Pons (tissue), 1 donor: ENCODE measurements at regions not wholly inside any gene's neighbourhood (a gene's known extent, or its start where the extent isn't known, plus 50 kb on each side); places are given as distances from the start of the nearest gene placed in this dataset.
"Not testable (repeated sequence)": the region's sequence is repeated elsewhere in the genome, so short reads cannot be mapped to it uniquely, and the experiment has no call there.

Source experiments
- DNase-seq: peaks from one replicate; pipeline ENCODE4 v3.0.0-alpha.2; 2016; ENCODE audit warnings: low spot score

DNA sequence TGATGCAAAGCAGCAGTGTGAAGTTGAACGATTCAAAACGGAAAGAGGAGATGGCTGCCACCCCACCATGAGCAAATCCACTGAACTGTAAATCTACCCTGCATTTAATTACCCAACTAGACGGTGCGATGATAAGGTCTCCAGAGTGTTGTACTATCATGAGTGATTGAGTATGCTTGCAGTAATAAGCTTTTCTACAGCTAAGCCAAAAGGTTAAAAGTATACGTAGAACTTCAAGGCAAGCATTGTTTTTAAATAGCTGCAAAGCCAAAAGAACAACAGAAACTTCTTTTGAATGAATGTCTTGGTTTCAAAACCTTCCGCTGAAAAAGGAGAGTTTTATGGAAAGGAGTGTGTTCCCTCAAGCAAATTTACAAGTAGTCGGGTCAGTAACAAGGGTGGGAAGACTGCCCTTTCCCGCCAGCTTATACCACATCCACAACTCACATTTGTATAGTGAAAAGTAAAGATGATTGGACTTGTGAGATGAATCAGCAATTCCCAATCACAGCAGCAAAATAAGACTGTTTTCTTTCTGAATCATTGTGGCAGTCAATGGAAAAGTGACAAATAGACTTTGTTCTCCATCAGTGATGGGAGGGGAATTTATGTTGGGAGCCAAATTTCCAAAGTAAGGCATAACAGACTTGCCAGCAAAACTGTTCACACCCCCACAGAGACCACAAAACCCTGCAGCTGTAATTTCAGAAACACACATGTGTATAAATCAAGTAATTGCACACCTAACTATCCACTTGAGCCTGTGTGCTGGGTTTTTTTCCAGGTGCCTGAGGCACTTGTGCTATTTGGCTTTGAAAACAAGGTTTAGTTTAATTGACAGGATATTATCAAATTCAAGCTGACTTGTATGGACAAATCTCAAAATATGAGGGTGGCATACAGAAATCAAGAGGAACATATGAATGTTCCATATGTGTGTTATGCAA lies 407.7 kb upstream of the GRAMD2B start:
- peak; percentile 69 for DNase-seq

DNA sequence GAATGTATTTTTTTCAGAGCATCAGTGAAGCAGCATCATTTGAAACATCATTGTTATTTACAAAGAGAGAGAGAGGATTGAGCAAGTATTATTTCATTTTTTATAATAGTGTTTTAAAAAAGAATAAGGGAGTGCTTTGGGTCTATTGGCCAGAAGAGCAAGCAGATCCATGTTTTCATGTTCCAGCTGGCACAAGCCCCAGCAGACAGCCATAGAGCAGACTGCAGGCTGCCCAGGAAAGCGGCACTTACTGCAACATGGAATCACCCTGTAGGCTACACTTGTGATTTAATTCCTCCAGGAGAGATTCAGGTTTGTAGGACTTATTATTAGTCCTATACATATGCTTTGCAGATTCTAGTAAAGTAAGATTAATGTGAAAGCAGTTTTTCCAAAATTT lies 407.0 kb upstream of the GRAMD2B start:
- peak; percentile 54 for DNase-seq

DNA sequence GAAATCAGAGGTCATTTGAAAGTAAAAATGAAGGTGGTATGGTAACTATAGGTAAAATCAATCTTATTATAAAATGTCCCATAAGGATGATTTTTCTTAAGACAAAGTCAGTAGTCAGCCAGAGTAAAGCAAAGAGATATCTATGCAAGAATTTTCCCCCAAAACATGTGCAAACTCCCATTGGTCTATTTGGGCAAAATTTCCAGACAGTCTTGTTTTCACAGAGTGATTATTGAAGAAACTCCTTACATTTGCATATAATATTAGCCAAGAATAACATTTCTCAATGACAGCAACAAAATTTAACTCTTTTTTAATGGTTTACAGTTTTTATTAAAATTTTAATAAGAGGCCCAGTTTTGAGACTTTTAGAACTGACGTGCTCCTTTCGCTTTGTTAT lies 406.1 kb upstream of the GRAMD2B start:
- no peak for DNase-seq

DNA sequence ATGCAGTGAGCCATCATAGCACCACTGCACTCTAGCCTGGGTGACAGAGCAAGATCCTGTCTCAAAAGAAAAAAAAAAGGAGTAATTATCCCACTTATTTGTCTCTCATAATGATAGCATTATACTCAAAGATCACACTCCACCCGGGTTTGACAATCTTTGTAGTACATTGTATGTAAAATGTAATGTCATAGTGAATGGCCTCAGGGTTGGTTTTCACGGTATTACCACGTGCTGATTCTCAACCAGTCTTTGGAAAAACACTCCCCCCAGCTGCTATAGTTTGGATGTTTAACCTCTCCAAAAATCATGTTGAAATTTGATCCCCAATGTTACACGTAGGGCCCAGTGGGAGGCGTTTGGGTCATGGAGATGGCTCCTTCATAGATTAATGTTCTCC lies 402.4 kb upstream of the GRAMD2B start:
- no peak for DNase-seq

DNA sequence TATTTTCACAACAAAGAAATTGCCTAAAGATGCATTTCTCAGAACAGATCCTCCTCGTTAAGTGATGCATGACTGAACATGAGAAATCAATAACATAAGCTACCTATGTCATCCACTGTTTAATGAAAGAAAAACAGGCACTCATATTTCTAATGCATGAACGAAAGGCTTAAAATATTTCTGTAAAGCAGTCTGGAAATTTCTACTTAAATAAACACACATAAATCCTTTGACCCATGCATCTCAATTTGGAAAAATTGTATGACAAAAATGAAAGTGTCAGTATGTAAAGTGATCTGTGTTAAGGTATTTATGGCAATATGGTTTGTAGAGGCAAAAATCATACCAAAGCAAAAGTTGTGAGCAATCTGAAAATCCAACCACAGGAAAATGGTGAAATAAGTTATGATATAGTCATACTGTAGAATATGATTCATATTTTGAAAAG lies 399.2 kb upstream of the GRAMD2B start:
- DNase-seq = no peak

DNA sequence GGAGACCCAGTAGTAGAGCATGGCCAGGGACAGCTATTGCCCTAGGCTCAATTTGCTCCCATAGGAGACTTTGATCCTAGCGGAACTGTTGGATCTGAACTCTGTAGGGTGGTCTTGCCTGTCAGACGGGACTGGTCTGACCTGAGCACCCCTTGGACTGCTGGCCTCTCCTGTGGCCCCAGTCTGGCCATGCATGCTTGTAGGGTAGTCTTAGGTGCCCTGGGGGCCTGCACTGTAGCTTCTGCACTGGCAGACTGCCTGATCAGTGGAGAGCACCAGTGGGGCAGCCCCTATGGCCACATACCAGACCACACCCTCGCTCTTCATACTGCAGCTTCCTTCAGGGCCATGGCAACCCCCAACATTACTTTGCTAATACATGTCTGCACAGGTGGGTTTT lies 396.1 kb upstream of the GRAMD2B start:
- DNase-seq = no peak

DNA sequence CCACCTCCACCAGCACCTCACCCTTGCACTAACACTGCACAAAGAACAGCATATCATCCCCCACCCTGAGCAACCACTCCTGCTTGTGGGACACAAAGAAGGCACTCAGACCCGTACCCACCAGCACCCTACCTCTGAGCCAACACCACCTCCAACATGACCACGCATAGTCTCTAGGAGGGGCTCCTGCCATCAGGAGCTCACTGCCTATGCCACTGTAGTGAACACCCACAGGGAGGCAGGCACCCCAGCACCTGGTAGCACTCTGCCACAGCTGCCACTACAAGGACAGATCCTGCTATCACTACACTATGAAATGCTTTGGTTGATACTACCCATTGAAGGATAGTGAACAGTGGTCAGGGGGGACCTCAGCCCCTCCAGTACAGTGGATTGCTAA lies 395.6 kb upstream of the GRAMD2B start:
- no peak for DNase-seq

DNA sequence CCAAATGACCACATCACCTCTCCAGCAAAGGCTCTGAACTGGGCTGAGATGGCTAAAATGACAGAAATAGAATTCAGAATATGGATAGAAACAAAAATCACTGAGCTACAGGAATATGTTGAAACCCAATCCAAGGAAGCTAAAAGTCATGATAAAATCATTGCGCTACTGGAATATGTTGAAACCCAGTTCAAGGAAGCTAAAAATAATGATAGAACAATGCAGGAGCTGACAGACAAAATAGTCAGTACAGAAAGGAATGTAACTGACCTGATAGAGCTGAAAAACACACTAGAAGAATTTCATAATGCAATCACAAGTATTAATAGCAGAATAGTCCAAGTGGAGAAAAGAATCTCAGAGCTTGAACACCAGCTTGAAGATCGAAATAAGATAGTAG lies 394.9 kb upstream of the GRAMD2B start:
- DNase-seq = no peak

DNA sequence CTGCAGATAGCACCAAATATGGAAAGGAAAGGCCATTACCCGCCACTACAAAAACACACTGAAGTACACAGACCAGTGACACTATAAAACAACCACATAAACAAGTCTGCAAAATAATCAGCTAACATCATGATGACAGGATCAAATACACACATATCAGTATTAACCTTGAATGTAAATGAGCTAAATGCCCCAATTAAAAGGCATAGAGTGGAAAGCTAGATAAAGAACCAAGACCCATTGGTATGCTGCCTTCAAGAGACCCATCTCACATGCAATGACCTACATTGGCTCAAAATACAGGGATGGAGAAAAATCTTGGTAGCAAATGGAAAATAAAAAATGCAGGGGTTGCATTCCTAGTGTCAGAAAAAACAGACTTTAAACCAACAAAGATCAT lies 393.9 kb upstream of the GRAMD2B start:
- DNase-seq = not testable (repeated sequence)

DNA sequence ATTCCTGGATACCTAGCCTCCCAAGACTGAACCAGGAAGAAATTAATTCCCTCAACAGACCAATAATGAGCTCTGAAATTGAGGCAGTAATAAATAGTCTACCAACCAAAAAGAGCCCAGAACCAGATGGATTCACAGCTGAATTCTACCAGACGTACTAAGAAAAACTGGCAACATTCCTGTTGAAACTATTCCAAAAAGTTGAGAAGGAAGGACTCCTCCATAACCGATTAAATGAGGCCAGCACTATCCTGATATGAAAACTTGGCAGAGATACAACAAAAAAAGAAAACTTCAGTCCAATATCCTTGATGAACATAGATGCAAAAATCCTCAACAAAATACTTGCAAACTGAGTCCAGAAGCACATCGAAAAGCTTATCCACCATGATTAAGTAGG lies 392.5 kb upstream of the GRAMD2B start:
- no peak for DNase-seq

DNA sequence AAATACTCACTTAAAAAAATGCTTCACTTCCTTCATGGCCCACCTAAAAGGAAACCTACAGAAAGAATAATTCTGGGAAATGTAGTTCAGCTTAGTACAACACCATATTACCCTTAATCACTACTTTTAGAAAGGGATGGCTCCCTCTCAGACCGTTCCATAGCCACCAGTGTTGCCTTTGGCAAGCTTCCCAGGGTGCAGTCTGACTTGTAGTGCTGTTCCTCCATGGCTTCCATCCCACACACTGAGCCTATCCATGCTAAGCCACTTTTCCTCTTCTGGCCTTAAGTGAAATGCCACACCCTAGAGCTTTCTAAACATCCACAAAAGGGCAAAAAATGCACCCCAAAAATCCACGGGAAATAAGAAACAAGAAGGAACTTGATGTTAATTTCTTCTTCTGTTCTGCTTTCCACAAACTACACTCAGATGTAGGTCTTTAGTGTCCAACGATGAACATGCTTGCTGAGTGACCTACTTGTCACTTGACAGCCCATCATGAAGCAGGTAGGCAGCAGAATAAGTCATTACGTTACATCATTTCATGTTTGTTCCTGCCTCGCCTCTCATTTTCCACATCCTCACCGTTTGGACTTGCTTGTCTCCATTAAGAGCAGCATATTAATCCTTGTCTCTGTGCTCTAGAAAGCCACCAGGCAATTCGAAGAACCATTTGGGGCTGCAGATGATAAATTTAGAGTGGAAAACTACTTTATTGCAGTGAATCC lies 391.1 kb upstream of the GRAMD2B start:
- DNase-seq = no peak

DNA sequence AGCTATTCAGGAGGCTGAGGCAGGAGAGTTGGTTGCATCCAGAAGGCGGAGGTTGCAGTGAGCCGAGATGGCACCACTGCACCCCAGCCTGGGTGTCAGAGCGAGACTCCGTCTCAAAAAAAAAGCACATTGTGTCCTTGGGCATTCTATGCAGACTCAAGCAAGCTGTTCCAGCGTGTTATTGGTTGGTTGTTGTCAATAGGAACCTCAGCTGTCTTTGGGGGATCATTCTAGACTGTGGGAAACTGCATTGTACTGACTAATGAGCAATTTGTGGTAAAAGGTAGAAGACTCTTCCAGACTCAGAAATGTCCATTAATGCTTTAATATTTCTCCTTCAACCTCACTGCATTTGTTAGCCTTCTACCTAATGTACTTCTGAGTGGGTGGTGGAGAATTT lies 379.5 kb upstream of the GRAMD2B start:
- DNase-seq = no peak

DNA sequence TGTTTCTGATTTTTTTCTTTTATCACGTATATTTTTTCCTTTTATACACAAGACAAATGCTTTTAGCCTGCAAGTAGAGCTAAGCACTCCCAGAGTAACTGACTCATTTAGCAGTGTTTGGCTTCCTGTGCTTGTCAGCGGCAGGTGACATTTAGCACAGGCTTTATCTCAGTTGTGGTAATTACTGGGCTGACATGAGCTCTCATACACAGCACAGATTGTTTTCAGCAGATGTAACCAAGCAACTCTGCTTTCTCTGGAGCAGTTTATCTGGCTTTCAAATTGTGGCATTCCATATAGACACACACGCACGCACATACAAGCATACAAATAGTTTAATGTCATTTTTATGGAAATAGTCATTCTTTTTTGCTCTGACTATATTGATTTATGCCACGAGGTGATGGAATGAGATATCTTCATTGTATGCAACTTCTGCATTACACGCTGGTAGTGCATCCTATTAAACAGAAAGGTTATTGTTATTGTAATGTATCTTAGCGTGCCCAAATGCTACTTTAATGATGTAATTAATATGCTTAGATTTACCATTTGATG lies 379.0 kb upstream of the GRAMD2B start:
- no peak for DNase-seq

DNA sequence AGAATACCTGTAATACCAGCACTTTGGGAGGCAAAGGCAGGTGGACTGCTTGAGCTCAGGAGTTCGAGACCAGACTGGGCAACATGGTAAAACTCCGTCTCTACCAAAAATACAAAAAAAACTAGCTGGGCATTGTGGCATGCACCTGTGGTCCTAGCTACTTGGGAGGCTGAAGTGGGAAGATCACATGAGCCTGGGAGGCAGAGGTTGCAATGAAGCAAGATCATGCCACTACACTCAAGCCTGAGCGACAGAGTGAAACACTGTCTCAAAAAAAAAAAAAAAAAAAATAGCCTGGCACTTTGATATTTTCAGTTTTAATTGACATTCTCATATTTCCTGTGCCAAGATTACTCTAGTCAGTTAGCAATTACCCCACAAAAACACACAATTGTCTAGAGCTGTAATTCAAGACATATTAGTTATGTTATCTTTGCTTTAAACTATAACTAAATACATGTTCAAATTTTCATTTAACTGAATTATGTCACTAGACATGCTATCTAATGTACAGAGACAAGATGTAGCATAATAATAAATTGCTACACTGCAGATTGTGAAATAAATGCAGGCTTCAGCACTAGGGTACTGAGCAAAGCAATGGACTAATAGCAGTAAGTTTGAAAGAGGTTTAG lies 378.2 kb upstream of the GRAMD2B start:
- no peak for DNase-seq

DNA sequence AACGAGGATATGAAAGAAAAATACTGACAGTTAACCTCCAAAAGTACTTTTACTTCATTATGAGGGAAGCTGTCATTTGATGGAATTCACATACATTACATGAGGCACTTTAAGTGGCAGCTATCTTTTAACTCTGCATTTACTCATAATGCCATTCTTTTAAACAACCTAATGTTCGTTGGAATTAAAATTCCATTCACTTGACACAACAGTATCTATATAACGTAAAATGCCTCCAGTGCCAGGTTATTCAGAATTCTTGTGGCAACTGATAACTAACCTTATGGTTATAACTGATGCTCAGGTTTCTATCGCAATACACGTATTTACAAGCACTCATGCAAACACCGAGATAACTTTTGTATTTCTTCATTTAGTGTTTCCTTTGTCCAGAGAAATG lies 376.9 kb upstream of the GRAMD2B start:
- DNase-seq = no peak

DNA sequence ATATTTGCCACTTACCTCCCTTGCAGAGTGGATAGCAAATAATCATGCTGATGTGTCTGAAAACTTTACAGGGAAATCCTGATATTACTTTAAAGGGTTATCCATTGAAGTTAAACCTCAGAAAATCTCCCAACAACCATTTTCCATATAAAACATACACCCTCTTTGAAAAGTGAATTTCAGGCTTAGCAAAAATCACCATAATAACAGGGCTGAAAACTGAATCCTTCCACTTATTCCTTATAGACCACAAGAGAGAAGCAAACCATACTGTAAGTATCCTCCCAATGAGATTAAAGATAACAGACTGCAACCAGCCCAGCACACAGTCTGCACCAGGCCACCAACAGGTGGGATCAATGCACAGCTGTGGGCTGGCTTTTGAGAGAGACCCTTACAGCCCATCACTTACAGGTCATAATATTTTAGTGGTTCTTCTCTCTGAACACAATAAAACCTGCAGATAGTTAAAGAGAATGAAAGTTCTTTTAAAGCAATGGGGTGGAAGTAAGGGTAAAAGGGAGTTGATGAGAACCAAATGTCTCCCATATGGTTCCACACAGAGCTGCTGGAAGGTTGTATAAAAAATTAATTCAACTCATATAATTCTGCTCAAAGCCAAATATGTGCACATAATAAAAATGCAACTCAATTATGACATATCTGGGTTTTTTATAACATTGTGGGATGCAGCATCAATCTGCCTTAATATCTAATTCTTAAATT lies 376.2 kb upstream of the GRAMD2B start:
- DNase-seq = no peak

DNA sequence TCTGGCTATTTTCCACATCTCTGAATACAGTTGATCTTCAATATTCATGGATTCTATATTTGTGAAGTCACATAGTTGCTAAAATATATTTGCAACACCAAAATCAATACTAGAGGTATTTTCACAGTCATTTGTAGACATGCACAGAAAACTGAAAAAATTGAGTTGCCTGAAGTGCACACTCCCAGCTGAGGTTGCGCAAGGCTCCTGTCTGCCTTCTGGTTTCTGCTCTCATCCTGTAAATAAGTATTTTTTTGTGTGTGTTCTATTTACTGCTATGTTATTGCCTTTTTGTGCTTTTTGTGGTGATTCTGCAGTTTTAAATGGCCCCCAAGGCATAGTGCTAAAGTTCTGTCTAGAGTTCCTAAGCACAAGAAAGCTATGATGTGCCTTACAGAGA lies 371.1 kb upstream of the GRAMD2B start:
- no peak for DNase-seq

DNA sequence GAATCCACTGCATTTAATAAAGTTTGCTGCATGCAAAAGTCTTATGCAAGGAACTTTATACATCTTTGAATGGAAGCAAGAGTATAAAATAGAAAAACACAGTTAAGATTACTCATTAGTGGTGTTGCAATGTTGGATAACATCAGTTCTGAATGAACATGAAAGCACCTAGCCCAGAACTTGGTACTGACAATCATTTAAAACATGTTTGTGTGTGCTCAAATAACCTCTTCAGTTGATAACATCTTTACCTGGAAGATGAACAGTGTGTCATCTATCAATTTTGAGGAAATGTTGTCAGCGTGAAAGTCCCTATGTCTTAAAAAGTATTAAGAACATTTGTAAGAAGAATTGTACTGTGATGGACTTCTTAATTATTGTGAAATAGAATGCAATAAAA lies 370.4 kb upstream of the GRAMD2B start:
- DNase-seq = no peak

DNA sequence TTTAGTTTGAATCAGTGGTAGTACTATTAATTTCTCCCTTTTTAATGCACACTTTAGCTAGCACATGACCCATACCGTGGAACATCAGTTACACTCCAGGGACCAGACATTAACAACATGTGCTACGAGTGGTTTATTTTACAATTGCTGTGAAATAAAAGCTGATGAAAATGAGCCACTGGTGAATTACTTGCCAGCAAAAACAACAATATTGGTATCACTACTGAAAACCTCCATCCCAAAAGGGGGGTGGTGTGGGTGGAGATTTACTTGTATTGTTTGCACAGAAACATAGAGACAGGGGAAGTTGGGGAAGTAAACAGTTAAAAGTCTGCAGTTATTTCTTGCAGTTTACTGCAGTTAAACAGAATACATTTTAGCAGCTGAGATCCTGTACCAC lies 369.6 kb upstream of the GRAMD2B start:
- no peak for DNase-seq

DNA sequence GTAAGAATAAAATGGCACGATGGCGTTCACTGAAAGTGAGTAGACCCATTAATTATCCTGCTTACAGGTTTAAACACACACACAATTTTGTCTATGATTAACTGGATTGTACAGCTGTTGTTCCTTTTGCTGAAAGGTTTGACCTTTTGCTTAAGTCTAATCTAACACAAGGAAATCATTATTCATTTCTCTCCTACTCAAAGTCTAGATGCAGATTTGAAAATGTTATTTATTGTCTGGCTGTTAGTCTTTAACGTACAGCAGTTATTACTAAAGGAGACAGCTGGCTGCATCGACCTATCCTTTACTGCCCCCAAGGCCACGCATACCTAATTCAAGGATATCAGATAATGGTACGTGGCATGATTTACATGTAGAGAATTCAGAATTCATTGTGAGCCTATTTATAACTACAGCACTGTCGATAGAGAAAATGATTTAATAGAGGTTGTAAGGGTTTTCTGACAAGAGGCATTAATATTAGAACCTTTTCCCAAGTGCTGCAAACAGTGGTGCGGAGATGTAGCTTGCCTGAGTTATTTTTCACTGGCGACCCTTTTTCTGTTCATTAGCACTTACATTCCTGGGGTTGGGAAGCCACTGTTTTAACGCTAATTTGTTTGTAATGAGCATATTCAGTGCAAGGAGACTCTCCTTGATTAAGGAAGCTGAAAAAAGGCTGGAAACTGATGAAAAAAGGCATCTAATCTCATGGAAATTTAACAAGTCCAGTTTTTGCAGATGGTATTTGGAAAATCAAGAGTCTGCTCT lies 368.4 kb upstream of the GRAMD2B start:
- DNase-seq = no peak

DNA sequence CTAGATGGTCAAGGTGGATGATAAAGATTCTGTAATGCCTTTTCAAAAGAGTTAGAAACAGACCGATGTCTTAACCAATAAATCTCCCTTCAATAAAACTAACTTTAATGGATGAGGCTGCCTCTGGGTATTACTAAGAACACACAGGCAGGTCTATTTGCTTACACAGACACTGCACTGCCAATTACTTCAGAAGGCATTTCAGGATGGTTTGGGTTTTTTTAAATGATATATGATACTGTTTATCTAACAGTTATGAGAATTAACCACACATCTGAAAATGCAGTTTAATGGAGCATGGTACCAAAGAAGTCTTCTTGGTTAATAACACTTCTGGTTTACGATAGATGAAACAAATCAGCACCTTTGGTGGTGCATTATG lies 367.9 kb upstream of the GRAMD2B start:
- no peak for DNase-seq
